Suprapubic skin (tissue), 3 donors: ENCODE measurements at regions not wholly inside any gene's neighbourhood (a gene's known extent, or its start where the extent isn't known, plus 50 kb on each side); places are given as distances from the start of the nearest gene placed in this dataset.

Source experiments
- CTCF ChIP-seq, 2 donors: fragments of 200-600 bp in 1 of 2; fragments of 450-650 bp in 1 of 2; sonication (generic) in 1 of 2; IDR thresholded peaks; one replicate each; pipeline ENCODE4 v1.5.1; 2016 to 2019; ENCODE audit warnings: antibody characterized with exemption in 2 of 2, mild to moderate bottlenecking in 1 of 2, moderate library complexity in 1 of 2
- EP300 ChIP-seq: sonication (generic); formaldehyde crosslinking; IDR thresholded peaks from one replicate; pipeline ENCODE4 v1.6.1; 2017; ENCODE audit warnings: antibody characterized with exemption

DNA sequence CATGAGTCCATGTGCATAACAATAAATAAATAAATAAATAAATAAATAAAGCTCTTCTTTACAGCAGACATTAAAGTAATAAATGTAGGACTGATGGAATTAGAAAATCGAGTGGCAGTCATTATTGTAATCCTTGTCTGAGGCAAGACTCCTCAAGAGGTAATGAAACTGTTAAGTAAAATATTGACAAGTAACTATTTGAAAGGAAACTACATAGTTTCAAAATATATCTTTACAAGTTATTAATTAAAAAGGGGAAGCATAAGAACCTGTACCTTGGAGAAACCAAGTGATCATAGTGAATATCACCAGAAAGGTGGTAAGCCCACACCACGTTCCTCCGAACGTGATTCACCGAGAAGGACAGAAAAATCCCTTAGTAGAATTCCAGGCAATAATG, 285.6 kb upstream of the SORCS1 start:
- no peak for TF ChIP-seq CTCF (IDR thresholded peaks at IDR 0.05)
- no peak for TF ChIP-seq EP300
